HG02981 (cell line): ENCODE measurements at regions not wholly inside any gene's neighbourhood (a gene's known extent, or its start where the extent isn't known, plus 50 kb on each side); places are given as distances from the start of the nearest gene placed in this dataset.
"Not testable (repeated sequence)": the region's sequence is repeated elsewhere in the genome, so short reads cannot be mapped to it uniquely, and the experiment has no call there.

ENCODE experiments used
- ATAC-seq: cut with Tn5 transposase; IDR thresholded peaks from one replicate; pipeline ENCODE4 v1.9.1; 2021; ENCODE audit warnings: mild to moderate bottlenecking, moderate library complexity; ENCODE audit not compliant: unreplicated experiment

DNA sequence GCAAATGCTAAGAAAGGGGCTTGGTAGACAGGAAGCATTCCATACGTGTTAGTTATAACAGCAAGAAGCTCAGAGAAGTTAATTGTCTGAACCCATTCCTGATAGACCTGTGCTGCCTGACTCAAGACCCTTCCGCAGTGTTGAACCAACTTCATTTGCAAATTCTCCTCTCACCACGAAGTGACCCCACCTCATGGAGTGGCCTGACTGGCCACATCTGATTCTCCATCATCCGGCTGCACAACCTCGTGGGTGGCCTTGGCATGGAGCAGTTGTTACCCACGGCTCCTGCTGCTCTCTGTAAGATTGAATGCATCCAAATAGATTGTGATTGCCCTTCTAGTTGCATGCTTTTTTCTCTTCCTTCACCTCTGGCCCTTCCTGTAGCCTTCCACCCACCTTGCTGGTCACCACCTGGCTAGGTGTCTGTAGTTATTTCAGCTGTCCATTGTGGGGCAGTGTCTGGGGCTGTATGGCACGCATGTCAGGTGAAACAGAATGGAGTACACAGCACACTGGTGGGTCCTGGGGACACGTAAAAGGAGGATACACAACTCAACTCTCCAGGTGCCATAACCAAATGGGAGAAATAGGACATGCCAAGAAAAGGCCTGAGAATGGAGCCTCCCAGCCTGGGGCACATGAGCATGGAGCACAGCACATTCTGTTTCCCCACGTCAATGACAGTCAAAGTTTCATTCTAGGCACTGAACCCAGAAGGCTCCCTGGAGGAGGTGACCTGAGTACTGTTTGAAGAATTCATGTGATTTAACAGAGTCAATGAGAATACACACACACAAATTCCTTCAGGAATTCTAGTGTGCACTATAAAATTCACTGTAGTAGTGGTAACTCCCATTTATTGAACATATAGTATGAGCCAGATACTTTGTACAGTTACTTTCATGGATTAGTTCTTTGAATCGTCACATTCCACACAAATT lies 70.5 kb upstream of the PTCH1 start:
- ATAC-seq, result no peak

DNA sequence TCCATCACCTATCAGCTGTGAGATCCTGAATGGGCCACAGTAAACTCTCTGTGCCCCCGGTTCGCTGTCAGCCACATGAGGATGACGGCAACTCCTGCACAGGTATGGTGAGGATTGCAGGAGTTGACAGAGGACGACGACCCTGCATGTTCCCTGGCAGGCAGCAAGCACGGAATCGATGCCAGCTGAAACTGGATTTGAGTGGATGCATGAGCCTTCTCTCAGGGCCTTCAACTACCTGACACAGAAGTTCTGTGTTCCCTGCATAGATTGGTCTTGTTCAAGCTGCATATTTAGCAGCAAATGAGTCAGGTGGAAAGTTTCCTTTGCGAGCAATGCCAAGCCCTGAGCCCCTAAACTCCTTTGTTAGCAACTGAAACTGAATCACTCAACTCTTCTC lies 69.6 kb upstream of the PTCH1 start:
- no peak for ATAC-seq

DNA sequence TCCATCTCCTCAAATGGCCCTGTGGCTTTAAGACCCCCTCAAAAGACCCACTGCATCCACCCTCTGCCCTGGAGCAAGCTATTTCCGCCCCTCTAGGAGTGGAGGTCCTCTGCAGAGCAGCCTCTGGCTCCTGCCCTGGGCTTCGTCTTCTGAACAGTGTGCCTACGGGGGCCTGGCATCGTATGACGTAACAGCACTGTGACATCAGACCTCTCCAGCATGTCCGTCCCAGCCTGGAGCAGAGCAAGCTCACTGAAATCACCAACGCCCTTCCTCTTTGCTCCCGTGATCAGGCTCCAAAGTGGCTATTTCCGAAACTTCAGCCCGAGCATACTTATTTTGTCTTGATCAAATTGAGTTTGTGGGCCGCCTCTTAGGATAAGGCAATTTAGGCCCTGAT lies 69.1 kb upstream of the PTCH1 start:
- no peak for ATAC-seq

DNA sequence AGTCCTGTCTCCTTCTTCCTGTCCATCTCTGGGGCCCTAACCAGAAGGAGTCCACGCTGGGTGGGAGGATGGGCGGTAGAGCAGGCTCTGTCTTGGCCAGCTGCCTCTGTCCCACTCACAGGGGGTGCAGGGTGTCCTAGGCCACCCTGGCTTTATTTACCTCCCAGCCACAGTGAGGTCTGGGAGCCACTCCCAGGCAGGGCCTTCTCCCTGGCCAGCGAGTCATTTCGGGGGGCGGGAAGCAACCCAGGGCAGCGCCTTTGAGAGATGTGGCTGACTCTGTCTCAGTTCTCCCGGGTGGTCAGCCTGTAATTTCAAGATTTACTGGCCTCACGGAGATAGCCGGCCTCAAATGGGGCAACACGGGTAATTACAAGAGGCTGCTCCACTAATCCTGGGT lies 67.4 kb upstream of the PTCH1 start:
- no peak for ATAC-seq

DNA sequence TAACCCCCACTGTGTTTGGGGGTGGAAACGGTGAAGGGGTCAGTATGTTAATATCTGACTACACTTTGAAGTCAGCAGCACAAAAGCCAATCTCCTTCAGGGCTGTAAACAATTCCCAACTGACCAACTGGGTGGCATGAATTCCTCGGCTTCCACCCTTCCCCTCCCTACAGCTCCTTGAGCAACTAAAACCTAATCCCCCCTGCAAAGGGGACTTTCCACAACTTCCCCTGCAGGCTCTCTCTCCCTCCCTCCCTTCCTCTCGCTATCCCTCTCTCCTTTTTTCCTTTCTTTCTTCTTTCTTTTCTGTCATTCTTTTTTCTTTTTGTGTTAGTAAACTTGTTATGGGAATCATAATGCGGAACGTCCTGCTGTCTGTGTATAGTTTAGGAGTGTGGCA lies 65.1 kb upstream of the PTCH1 start:
- no peak for ATAC-seq

DNA sequence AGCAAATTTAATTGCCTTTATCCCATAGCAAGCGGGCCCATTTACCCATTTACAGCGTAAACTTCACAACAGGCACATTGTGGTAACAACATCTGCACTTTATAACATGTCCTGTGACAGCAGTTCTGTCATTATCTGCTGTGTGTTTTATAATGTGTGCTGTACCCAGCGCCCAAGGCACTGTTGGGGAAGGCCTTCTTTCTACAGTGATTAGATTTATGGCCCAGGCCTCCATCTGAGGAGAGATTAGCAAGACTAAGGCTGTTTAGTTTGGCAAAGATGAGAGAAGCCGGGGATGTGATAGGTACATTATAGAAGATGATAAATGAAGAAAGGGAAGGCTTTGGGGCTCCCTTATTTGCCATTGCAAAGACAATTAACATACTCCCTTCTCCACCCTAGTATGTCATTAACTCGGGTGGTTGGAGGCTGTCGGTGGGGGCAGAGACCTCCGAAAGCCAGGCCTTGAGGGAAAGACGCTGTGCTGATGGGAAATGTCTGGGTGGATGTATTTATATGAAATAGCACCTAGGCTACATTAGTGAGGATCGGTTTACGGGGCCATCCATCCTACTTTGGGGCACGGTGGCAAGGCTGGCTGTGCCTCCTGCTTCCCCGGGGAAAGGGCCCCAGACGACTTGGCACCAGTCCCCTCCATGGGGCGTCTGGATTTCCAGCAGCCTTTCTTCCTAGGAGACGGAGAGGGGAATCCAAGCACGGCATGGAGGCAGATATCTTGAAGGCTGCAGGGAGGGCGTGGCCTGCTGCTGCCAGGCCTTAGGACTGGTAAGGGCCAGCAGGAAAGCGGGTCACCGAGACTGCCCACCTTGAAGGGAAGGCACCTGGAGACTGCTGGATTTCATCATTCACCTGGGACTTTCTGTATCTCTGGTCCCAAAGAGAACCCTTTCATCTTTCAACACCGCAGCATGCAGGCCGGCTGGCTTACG lies 64.3 kb upstream of the PTCH1 start:
- ATAC-seq, result no peak

DNA sequence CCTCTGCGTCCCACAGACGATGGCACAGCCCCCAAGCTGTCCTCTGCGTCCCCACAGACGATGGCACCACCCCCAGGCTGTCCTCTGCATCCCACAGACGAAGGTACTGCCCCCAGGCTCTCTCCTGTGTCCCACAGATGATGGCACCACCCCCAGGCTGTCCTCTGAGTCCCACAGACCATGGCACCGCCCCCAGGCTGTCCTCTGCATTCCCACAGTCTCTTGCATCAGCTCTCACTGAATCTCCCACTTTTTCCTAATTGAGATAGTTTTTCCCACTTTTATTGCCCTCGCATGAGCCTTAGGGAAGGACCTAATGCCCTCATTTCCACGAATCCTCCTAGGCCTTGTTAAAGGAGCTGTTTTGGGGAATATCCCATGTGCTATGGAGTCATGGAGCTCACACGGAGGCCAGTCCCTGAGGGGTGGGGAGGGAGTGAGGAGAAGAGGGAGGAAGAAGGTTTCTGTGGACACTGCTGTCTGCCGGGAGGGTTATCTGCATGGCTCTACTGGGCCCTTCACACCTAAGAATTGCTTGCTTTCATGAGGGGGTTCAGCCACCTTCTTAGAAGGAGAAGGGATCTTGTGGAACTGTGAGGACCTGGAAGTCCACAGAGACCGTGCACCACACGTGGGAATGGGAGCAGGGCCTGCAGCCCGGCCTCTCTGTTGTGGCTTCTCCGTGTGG lies 58.2 kb upstream of the PTCH1 start:
- ATAC-seq, result no peak

DNA sequence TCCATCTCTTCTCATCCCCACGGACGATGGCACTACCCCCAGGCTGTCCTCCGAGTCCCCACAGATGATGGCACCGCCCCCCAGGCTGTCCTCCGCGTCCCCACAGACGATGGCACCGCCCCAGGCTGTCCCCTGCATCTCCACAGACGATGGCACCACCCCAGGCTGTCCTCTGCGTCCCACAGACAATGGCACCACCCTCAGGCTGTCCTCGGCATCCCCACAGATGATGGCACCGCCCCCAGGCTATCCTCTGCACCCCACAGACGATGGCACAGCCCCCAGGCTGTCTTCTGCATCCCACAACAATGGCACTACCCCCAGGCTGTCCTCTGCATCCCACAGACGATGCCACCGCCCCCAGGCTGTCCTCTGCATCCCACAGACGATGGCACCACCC lies 57.4 kb upstream of the PTCH1 start:
- ATAC-seq, result no peak

DNA sequence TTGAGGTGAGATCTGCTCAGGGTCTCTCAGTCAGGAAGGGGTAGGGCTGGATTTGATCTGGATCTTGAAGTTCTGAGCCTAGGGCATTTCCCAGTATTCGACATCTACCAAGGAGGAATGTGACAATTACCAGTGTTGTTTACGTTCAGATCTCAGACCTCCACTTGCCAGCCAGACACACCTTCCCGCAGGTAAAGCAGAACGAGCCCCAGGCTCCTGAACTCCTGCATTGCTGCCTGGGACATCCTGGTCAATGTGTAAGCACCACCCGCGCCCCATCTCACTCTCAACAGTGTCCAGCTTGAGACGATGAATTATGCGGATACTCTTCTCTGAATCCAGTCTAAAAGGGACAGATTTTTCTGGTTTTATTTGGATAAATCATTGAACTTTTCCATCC lies 56.7 kb upstream of the PTCH1 start:
- no peak for ATAC-seq

DNA sequence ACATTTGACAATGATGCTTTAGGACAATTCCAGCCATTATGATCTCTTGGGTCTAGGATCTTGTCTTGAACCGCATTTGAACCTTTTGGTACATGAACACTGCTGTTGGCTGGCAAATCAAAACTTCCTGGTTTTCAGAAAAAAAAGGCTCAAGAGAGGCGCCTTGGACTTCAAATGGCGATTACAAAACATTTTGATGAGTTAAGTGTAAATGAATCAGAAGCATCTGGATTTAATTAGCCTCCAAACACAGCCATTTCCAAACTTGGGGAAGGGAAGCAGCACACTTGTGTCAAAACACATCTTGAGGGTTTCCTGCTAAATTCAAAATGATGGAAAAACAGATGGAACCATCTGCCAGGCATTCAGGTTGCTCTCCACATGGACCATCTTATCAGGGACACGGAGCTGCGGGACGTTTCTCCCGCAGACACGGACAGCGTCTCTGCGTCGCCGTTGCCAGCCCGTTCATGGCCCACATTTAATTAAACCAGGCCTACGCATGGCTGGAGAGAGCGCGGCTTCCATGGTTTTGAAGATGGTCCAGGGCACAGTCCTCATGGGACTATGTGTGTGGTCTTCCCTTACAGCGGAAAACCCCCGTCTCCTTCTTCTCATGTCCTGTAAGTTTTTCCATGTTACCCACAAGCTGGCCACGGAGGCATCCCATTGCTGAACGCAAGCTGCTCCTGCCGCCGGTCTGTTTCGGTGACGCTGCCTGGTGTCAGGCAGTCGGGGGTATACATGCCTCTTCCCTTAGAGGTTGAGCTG lies 55.8 kb upstream of the PTCH1 start:
- ATAC-seq, result no peak

DNA sequence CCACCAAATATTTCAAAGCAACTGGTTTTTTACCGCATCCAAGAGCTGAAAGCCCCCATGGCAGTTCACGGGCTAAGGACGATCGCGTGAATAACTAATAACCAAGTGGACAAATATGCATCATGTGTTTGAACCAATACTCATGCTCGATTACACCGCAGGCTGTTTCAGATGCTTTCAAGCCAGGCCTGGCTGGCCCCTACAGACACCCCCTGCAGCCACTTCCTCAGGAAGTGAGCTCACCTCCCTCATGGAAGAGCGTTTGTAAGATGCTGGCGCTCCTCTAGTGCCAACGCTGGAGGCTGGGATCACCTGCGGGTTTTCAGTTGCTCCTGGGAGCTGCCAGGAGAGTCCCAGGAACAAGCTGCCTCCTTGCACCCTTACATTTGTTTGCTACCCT lies 53.9 kb upstream of the PTCH1 start:
- no peak for ATAC-seq

DNA sequence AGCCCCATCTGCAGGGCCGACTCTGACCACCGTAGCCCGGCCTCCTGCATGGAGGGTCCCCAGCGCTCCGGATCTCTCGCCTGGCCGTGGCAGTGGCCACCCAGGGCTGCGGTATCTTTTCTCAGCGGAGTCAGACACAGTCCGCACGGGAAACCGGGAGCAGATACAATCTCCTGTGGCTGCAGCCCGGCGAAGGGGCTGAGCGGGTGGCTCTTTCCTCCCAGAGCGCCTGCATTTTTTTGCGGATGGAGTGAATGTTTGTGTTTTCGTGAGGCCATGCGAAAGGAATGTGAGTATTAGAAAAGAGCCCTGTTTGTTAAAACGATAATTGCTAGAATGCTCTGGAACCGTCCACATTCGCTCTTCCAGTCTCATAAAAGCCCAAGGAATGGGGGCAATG lies 53.4 kb upstream of the PTCH1 start:
- no peak for ATAC-seq

DNA sequence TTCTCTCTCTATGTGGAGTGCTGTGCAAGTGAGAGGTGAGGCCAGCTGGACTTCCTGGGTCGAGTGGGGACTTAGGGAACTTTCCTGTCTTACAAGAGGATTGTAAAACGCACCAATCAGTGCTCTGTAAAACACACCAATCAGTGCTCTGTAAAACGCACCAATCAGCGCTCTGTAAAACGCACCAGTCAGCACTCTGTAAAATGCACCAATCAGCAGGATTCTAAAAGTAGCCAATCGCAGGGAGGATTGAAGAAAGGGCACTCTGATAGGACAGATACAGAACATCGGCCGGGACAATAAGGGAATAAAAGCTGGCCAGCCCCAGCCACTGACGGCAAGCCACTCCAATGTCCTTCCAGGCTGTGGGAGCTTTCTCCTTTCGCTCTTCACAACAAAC lies 52.0 kb upstream of the PTCH1 start:
- ATAC-seq, result not testable (repeated sequence)
